Fibroblast of the aortic adventitia (primary cell): ENCODE measurements at regions not wholly inside any gene's neighbourhood (a gene's known extent, or its start where the extent isn't known, plus 50 kb on each side); places are given as distances from the start of the nearest gene placed in this dataset.

Experiments
- DNase-seq: peaks from one replicate; pipeline ENCODE4 v3.0.0-alpha.2; 2010; ENCODE audit warnings: low read depth
- H3K4me3 ChIP-seq: 2 replicates; pipeline ENCODE4 v1.5.1; 2011; ENCODE audit warnings: low read depth, mild to moderate bottlenecking, control low read depth, low read length, moderate library complexity
- TF ChIP-seq, protein P1 (sequence below): IDR thresholded peaks from 2 replicates; pipeline ENCODE4 v1.5.1; 2011; ENCODE audit warnings: mild to moderate bottlenecking, low read length, control low read depth, inconsistent platforms; ENCODE audit not compliant: insufficient read depth

DNA sequence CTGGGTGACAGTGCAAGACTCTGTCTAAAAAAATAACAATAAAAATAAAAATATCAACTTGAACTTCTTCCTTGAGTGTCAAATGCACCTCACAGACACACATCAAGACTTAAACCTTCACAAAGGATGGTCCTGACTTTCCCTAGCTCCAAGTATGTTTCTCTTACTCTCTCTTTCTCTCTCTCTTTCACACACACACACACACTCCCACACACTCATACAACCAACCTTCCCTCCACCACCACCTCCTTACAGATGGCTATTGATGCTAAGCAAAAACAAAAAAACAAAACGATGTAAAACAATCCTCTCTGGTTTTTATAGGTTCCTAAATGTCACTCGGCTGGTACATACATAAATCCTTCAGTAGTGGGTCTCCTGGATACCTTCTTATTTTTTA is 67.4 kb upstream of the ACVR2A start:
- no peak overlapping the region for H3K4me3 ChIP-seq
- TF ChIP-seq, protein P1, sequence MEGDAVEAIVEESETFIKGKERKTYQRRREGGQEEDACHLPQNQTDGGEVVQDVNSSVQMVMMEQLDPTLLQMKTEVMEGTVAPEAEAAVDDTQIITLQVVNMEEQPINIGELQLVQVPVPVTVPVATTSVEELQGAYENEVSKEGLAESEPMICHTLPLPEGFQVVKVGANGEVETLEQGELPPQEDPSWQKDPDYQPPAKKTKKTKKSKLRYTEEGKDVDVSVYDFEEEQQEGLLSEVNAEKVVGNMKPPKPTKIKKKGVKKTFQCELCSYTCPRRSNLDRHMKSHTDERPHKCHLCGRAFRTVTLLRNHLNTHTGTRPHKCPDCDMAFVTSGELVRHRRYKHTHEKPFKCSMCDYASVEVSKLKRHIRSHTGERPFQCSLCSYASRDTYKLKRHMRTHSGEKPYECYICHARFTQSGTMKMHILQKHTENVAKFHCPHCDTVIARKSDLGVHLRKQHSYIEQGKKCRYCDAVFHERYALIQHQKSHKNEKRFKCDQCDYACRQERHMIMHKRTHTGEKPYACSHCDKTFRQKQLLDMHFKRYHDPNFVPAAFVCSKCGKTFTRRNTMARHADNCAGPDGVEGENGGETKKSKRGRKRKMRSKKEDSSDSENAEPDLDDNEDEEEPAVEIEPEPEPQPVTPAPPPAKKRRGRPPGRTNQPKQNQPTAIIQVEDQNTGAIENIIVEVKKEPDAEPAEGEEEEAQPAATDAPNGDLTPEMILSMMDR, result no peak

DNA sequence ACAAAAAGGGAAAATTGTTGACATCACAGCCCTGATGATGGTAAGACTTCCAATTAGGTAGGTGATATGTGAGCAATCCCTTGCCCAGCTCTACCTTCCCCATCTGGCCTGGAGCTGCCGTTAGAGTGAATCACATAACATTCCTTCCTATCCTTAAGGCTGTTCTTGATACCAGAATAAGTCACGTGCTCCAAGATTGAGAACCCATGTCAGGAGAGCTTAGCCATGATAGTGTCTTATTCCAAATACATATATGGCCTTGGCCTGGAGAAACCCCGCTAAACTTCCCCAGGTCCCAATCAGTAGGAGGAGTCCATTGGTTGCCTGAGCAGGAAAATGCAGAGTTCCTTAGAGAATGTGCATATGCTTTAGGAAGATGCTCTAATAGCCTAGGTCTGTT is 70.0 kb upstream of the ACVR2A start:
- H3K4me3 ChIP-seq, result no peak overlapping the region
- no peak for DNase-seq
- TF ChIP-seq, protein P1, result no peak

More for the DNA sequence above, 67.4 kb upstream of the ACVR2A start:
- DNase-seq, result no peak

DNA sequence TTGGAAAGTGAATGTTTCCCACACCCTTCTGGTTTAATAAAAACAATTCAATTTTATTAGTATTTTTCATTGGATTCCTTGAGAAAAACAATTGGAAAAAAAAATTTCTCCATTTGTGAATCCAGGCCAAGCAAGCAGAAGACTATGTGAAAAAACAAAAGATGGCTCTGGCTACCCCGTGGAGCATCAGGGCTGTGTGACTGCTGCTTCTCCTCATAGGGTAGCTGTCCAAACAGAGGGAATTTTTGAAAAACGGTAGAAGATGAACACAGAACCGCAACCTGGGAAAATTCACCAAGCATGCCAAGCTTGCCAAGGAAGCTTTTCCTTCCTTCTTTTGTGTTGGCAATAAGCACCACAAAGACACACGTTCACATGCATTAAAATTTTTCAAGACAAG is 71.3 kb upstream of the ACVR2A start:
- no peak for DNase-seq
- TF ChIP-seq, protein P1, result no peak
- no peak overlapping the region for H3K4me3 ChIP-seq

DNA sequence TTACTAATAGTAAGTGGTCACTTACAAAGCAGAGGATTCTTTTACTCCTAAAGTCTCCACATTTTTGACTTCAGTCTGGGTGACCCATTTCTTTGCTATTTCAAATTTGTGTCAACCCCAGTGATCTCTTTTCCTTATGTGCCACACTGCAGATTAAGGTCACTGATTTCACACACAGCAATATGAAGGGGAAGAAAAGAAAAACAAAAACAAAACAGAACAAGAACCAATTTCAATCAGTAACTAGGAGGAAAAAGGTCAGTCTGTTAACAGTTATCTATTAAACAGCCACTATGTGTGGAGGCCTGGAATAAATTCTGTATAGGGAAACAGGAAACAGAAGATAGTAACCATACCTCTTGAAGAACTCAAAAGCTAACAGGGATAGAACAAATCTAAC is 72.0 kb upstream of the ACVR2A start:
- no peak for DNase-seq
- TF ChIP-seq, protein P1, result no peak
- H3K4me3 ChIP-seq, result no peak overlapping the region

DNA sequence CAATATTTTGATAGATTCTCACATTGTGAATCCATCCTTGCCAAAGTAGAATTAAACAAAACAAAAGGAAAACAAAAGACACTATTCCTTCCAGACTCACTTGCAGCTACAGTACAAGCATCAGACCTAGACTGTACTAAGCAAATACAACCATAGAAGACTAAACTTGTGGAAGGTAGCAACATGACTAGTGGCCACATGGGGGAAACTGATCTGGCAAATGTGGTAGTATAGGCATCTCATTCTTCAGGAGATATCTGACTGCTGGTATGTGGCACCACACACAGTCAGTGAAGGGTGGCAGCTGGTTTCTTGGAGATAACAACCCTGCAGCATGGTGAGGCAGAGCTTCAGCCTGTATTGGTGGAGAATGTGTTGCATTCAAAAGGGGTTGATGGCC is 81.0 kb upstream of the ACVR2A start:
- no peak overlapping the region for H3K4me3 ChIP-seq
- no peak for DNase-seq
- TF ChIP-seq, protein P1, result no peak

DNA sequence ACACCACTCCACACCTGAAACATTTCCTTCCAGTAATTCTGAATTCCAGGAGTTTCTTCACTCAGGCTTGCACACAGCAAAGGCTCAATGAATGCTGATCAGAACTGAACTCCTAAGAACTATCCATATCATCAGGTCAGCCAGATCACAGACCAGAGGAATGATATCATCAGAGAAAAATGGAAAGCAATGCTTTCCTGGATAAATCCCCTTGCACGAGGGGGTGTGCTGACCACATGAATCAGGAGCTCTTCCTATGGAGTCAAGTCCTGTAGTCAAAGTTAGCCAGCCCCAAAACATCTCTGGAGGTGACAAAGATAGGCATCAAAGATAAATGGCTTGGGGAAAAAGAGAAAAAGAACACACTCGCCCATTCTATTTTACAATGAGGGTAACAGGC is 83.8 kb upstream of the ACVR2A start:
- TF ChIP-seq, protein P1, result no peak
- no peak for DNase-seq
- H3K4me3 ChIP-seq, result no peak overlapping the region

DNA sequence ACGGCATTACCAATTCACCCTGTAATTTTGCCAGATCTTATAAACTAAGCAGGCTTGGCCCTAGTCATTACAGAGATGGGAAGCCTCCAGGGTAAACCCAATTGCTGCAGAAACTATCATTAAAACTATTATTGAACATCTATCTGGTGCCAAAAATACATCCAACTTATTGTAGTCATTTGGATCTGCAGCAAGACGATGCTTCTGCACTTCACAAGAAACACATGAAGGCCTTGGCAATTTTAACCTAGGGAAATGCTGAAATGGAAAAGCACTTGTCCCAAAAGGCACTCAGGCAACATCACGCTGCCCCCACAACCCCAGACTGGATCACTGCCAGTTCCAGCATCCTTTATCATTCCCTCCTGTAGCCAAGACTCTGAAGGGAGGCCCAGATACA is 85.3 kb upstream of the ACVR2A start:
- TF ChIP-seq, protein P1, result no peak
- H3K4me3 ChIP-seq, result no peak overlapping the region
- DNase-seq, result no peak
